ENCODE measurements at regions not wholly inside any gene's neighbourhood (a gene's known extent, or its start where the extent isn't known, plus 50 kb on each side); places are given as distances from the start of the nearest gene placed in this dataset.

- no peak for DNase-seq
Observed at GRCh38 chr3:182369861-182370260, 423.4 kb upstream of the ATP11B start.

GRCh38 chr3:182370949-182371348, 422.4 kb upstream of the ATP11B start:
- no peak for DNase-seq

- no peak for DNase-seq
Observed at GRCh38 chr3:182375916-182376315, 417.4 kb upstream of the ATP11B start.

- no peak for DNase-seq
Observed at GRCh38 chr3:182382112-182382857, 411.0 kb upstream of the ATP11B start.

- DNase-seq: no peak
Observed at GRCh38 chr3:182384221-182384620, 409.1 kb upstream of the ATP11B start.

- DNase-seq: no peak
Observed at GRCh38 chr3:182385356-182385755, 407.9 kb upstream of the ATP11B start.

- no peak for DNase-seq
Observed at GRCh38 chr3:182388506-182388905, 404.8 kb upstream of the ATP11B start.

- DNase-seq: no peak
Observed at GRCh38 chr3:182389071-182389815, 404.1 kb upstream of the ATP11B start.

- no peak for DNase-seq
Observed at GRCh38 chr3:182390421-182390820, 402.9 kb upstream of the ATP11B start.

- no peak for DNase-seq
Observed at GRCh38 chr3:182392182-182392937, 400.9 kb upstream of the ATP11B start.

GRCh38 chr3:182393151-182393550, 400.2 kb upstream of the ATP11B start:
- DNase-seq: no peak

- DNase-seq: no peak
Observed at GRCh38 chr3:182393830-182394367, 399.4 kb upstream of the ATP11B start.

GRCh38 chr3:182397164-182397563, 396.1 kb upstream of the ATP11B start:
- DNase-seq: no peak

- no peak for DNase-seq
Observed at GRCh38 chr3:182399978-182400737, 393.1 kb upstream of the ATP11B start.

GRCh38 chr3:182400838-182401237, 392.5 kb upstream of the ATP11B start:
- DNase-seq: no peak

GRCh38 chr3:182404031-182404430, 389.3 kb upstream of the ATP11B start:
- no peak for DNase-seq

- DNase-seq: no peak
Observed at GRCh38 chr3:182405759-182406158, 387.5 kb upstream of the ATP11B start.

GRCh38 chr3:182406786-182407185, 386.5 kb upstream of the ATP11B start:
- no peak for DNase-seq

GRCh38 chr3:182410051-182410450, 383.3 kb upstream of the ATP11B start:
- DNase-seq: no peak

- DNase-seq: no peak
Observed at GRCh38 chr3:182412066-182412465, 381.2 kb upstream of the ATP11B start.

- peak in 1 of 2 experiments; percentile 6 for DNase-seq
Observed at GRCh38 chr3:182413061-182413460, 380.2 kb upstream of the ATP11B start.

GRCh38 chr3:182413682-182414081, 379.6 kb upstream of the ATP11B start:
- DNase-seq: no peak

- peak; percentile 57 to 85 for DNase-seq
Observed at GRCh38 chr3:182414586-182414985, 378.7 kb upstream of the ATP11B start.

Measured in NCI-H526 (cell line).